A549 (cell line): ENCODE measurements at regions not wholly inside any gene's neighbourhood (a gene's known extent, or its start where the extent isn't known, plus 50 kb on each side); places are given as distances from the start of the nearest gene placed in this dataset.

ENCODE experiments used
- CEBPB ChIP-seq, 2 experiments: fragments of >200 bp in 1 of 2; sonication (Bioruptor Twin) in 1 of 2; formaldehyde crosslinking in 1 of 2; IDR thresholded peaks; 2 replicates each; pipeline ENCODE4 v1.6.1; 2012 to 2016
- EP300 ChIP-seq, 2 experiments: fragments of >200 bp; sonication (Bioruptor Twin); formaldehyde crosslinking; IDR thresholded peaks; 2 replicates in 1 of 2; 3 replicates in 1 of 2; pipeline ENCODE4 v1.6.1; 2016 to 2017
- JUNB ChIP-seq: fragments of >200 bp; sonication (Bioruptor Twin); formaldehyde crosslinking; IDR thresholded peaks from 2 replicates; pipeline ENCODE4 v1.6.1; 2016
- POLR2A ChIP-seq: IDR thresholded peaks from 2 replicates; pipeline ENCODE4 v1.6.1; 2012; ENCODE audit warnings: mild to moderate bottlenecking, low read length
- RAD21 ChIP-seq, 2 experiments: fragments of >200 bp in 1 of 2; sonication (Bioruptor Twin) in 1 of 2; formaldehyde crosslinking in 1 of 2; IDR thresholded peaks in 1 of 2; conservative IDR thresholded peaks in 1 of 2; 2 replicates in 1 of 2; 3 replicates in 1 of 2; pipeline ENCODE4 v1.6.1; 2012 to 2018; ENCODE audit warnings: inconsistent platforms in 1 of 2
- RCOR1 ChIP-seq: fragments of 150-350 bp; IDR thresholded peaks from 2 replicates; pipeline ENCODE4 v1.6.1; 2014; ENCODE audit warnings: antibody characterized with exemption, low read length, low read depth
- RNF2 ChIP-seq: fragments of 200-600 bp; sonication (generic); IDR thresholded peaks from 2 replicates; pipeline ENCODE4 v1.6.1; 2016; ENCODE audit warnings: low read depth, mild to moderate bottlenecking, antibody characterized with exemption, moderate library complexity, borderline replicate concordance
- TP53 ChIP-seq: fragments of 250-450 bp; sonication (Bioruptor Pico); IDR thresholded peaks from 2 replicates; pipeline ENCODE4 v1.5.0; 2021; ENCODE audit warnings: mild to moderate bottlenecking, moderate library complexity
- ZFP36 ChIP-seq: fragments of 450-650 bp; IDR thresholded peaks from 2 replicates; pipeline ENCODE4 v1.6.1; 2014; ENCODE audit warnings: borderline replicate concordance; ENCODE audit not compliant: partially characterized antibody
- ZSCAN20 ChIP-seq: fragments of 250-450 bp; sonication (Bioruptor Pico); IDR thresholded peaks from 2 replicates; pipeline ENCODE4 v1.8.0; 2022; ENCODE audit warnings: mild to moderate bottlenecking, moderate library complexity
- TF ChIP-seq, protein P1 (sequence below): fragments of >200 bp; sonication (Bioruptor Twin); formaldehyde crosslinking; IDR thresholded peaks from 3 replicates; pipeline ENCODE4 v1.5.1; 2016
- TF ChIP-seq, protein P2 (sequence below): IDR thresholded peaks from 2 replicates; pipeline ENCODE4 v1.6.1; 2012
- TF ChIP-seq, protein P3 (sequence below): fragments of 250-450 bp; sonication (Bioruptor Pico); IDR thresholded peaks from 2 replicates; pipeline ENCODE4 v1.5.0; 2021; ENCODE audit warnings: mild to moderate bottlenecking, moderate library complexity, borderline replicate concordance

DNA sequence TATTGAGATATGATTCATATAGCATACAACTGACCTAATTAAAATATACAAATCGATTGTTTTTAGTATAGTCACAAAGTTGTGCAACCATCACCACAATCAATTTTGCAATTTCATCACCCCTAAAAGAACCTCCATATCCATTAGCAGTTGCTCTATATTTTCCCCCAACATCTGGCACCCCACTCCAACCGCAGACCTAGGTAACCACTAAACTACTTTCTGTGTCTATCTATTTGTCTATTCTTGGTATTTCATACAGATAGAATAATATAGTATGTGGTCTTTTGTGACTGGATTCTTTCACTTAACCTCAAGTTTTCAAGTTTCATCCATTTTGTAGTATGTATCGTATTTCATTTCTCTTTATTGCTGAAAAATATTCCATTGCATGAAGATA lies 126.0 kb upstream of the CRY1 start:
- TF ChIP-seq, protein P1, sequence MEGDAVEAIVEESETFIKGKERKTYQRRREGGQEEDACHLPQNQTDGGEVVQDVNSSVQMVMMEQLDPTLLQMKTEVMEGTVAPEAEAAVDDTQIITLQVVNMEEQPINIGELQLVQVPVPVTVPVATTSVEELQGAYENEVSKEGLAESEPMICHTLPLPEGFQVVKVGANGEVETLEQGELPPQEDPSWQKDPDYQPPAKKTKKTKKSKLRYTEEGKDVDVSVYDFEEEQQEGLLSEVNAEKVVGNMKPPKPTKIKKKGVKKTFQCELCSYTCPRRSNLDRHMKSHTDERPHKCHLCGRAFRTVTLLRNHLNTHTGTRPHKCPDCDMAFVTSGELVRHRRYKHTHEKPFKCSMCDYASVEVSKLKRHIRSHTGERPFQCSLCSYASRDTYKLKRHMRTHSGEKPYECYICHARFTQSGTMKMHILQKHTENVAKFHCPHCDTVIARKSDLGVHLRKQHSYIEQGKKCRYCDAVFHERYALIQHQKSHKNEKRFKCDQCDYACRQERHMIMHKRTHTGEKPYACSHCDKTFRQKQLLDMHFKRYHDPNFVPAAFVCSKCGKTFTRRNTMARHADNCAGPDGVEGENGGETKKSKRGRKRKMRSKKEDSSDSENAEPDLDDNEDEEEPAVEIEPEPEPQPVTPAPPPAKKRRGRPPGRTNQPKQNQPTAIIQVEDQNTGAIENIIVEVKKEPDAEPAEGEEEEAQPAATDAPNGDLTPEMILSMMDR, result no peak
- TF ChIP-seq POLR2A, result no peak
- no peak for TF ChIP-seq RCOR1
- TF ChIP-seq, protein P2, sequence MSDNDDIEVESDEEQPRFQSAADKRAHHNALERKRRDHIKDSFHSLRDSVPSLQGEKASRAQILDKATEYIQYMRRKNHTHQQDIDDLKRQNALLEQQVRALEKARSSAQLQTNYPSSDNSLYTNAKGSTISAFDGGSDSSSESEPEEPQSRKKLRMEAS, result no peak
- no peak for TF ChIP-seq EP300 (IDR thresholded peaks at IDR 0.05)
- TF ChIP-seq CEBPB (IDR thresholded peaks at IDR 0.05), result no peak
- TF ChIP-seq ZFP36, result no peak
- TF ChIP-seq TP53, result no peak
- TF ChIP-seq RNF2, result no peak
- TF ChIP-seq, protein P3, sequence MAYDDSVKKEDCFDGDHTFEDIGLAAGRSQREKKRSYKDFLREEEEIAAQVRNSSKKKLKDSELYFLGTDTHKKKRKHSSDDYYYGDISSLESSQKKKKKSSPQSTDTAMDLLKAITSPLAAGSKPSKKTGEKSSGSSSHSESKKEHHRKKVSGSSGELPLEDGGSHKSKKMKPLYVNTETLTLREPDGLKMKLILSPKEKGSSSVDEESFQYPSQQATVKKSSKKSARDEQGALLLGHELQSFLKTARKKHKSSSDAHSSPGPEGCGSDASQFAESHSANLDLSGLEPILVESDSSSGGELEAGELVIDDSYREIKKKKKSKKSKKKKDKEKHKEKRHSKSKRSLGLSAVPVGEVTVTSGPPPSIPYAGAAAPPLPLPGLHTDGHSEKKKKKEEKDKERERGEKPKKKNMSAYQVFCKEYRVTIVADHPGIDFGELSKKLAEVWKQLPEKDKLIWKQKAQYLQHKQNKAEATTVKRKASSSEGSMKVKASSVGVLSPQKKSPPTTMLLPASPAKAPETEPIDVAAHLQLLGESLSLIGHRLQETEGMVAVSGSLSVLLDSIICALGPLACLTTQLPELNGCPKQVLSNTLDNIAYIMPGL (CRISPR knock-in tag), result no peak
- TF ChIP-seq ZSCAN20 (CRISPR knock-in tag), result no peak
- TF ChIP-seq RAD21 (conservative IDR thresholded peaks at IDR 0.05 in 1 of 2, IDR thresholded peaks at IDR 0.05 in 1 of 2), result no peak
- TF ChIP-seq JUNB, result no peak
